Mesothelial cell of epicardium (in vitro differentiated cells): ENCODE measurements at regions not wholly inside any gene's neighbourhood (a gene's known extent, or its start where the extent isn't known, plus 50 kb on each side); places are given as distances from the start of the nearest gene placed in this dataset.
"Not testable (repeated sequence)": the region's sequence is repeated elsewhere in the genome, so short reads cannot be mapped to it uniquely, and the experiment has no call there.

Experiments
- DNase-seq, 2 experiments: peaks; one replicate each; pipeline ENCODE4 v3.0.0; 2021; ENCODE audit warnings: low spot score in 2 of 2; ENCODE audit not compliant: unreplicated experiment in 2 of 2
- H3K27ac Mint-ChIP-seq: 2 replicates; pipeline ENCODE4 v1.8.0; 2021; ENCODE audit warnings: mixed read lengths
- H3K27me3 Mint-ChIP-seq: 2 replicates; pipeline ENCODE4 v1.8.0; 2021; ENCODE audit warnings: low read depth, mixed read lengths
- H3K36me3 Mint-ChIP-seq: 2 replicates; pipeline ENCODE4 v1.8.0; 2021; ENCODE audit warnings: mixed read lengths
- H3K4me1 Mint-ChIP-seq: 2 replicates; pipeline ENCODE4 v1.8.0; 2021; ENCODE audit warnings: mixed read lengths
- H3K4me3 Mint-ChIP-seq: 2 replicates; pipeline ENCODE4 v1.8.0; 2021; ENCODE audit warnings: mild to moderate bottlenecking, moderate library complexity, mixed read lengths
- H3K9me3 Mint-ChIP-seq: 2 replicates; pipeline ENCODE4 v1.8.0; 2021; ENCODE audit warnings: mixed read lengths
- TF ChIP-seq, protein P1 (sequence below): fragments of 200-600 bp; sonication (generic); IDR thresholded peaks from one replicate; pipeline ENCODE4 v1.5.0; 2021; ENCODE audit warnings: antibody characterized with exemption; ENCODE audit not compliant: unreplicated experiment

DNA sequence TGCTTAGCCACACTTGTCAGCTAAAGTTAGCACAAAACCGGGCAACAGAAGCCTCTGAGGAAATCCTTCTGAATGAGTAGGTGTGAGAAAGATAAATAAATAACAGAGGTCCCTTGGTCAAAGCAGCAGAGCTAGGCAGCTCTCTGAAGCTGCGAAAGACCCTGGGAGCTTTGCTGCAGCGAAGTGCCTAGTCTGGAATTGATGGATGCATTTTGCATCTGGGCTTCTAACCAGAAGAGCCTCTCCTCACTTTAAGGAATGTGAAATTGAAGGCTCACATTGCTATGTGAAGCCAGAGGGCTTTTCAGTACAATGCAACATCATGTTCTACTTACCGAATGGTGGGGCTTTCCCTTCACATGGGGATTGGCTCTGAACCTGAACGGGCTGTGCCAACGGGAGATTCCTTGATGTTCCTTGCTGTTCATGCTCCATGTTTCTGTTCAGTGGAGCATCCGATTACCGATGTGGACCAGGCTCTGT is 274.6 kb downstream of the HS3ST3B1 start:
- Mint-ChIP-seq H3K36me3 (no peaks in the 10 kb centered on the region), H3K4me1 (peaks cover 12% of the 10 kb centered on the region), H3K9me3 (no peaks in the 10 kb centered on the region), H3K4me3 (peak overlapping the region; percentile 3), H3K27ac (peak overlapping the region; percentile 81), H3K27me3 (peaks cover 2% of the 10 kb centered on the region)
- TF ChIP-seq, protein P1, sequence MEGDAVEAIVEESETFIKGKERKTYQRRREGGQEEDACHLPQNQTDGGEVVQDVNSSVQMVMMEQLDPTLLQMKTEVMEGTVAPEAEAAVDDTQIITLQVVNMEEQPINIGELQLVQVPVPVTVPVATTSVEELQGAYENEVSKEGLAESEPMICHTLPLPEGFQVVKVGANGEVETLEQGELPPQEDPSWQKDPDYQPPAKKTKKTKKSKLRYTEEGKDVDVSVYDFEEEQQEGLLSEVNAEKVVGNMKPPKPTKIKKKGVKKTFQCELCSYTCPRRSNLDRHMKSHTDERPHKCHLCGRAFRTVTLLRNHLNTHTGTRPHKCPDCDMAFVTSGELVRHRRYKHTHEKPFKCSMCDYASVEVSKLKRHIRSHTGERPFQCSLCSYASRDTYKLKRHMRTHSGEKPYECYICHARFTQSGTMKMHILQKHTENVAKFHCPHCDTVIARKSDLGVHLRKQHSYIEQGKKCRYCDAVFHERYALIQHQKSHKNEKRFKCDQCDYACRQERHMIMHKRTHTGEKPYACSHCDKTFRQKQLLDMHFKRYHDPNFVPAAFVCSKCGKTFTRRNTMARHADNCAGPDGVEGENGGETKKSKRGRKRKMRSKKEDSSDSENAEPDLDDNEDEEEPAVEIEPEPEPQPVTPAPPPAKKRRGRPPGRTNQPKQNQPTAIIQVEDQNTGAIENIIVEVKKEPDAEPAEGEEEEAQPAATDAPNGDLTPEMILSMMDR, result no peak
- DNase-seq, result peak in 1 of 2 experiments; percentile 42

DNA sequence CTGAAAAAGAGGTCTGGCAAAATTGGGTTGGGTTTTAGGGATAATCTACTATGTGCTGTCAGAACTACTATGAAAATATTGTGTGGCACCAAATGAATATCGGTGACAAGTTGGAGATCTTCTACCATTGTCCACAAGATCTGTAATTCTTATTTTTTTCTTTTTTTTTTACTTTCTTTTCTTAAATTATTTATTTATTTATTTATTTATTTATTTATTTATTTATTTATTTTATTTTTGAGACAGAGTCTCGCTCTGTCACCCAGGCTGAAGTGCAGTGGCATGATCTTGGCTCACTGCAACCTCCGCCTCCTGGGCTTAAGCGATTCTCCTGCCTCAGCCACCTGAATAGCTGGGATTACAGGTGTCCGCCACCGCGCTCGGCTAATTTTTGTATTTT is 259.4 kb downstream of the HS3ST3B1 start:
- H3K36me3 Mint-ChIP-seq, H3K4me3 Mint-ChIP-seq, H3K9me3 Mint-ChIP-seq, H3K27me3 Mint-ChIP-seq, H3K27ac Mint-ChIP-seq, H3K4me1 Mint-ChIP-seq, DNase-seq: not testable (repeated sequence)

DNA sequence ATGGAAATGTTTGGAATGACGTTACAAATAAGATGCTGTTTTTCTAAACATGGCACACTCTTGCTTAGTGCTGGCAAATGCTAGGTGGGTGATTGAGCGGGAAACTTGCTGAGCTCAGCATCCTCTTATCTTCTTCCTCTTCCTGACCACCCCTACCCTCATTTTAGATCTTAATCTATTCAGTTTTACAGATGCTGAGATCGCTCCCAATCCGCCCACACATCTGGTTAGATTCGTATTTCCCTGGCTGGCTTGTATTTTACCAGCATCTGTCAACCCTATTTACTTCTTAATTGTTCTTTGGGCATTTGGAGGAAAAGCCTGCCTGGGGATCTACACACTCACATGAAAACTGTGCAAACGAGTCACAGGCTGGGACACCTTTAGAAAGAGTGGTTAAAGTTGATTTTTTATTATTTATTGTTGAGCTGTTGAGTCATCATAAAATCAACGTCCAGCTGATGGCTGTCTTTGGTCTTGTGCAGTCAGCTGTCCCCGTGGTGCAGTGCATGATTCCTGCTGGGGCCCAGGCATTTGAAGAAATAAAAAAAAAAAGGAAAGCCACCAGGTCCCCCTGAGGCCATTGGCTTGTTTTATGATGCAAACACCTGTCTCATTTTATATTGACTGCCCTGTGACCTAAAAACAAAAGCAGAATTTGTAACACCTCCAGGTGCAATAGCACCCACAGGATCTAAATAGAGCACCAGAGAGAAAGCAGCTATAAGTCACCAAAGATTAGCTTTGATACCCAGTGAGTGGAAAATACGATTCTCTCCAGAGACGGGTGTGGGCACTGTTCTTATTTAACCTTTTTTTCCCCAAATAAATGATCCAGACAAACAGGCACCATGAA is 258.6 kb downstream of the HS3ST3B1 start:
- H3K9me3 Mint-ChIP-seq, result no peaks in the 10 kb centered on the region
- DNase-seq, result no peak
- H3K27ac Mint-ChIP-seq, result no peak overlapping the region
- no peaks in the 10 kb centered on the region for H3K4me1 Mint-ChIP-seq
- H3K36me3 Mint-ChIP-seq, result no peaks in the 10 kb centered on the region
- H3K27me3 Mint-ChIP-seq, result peaks cover 3% of the 10 kb centered on the region
- TF ChIP-seq, protein P1, result no peak
- H3K4me3 Mint-ChIP-seq, result no peak overlapping the region

DNA sequence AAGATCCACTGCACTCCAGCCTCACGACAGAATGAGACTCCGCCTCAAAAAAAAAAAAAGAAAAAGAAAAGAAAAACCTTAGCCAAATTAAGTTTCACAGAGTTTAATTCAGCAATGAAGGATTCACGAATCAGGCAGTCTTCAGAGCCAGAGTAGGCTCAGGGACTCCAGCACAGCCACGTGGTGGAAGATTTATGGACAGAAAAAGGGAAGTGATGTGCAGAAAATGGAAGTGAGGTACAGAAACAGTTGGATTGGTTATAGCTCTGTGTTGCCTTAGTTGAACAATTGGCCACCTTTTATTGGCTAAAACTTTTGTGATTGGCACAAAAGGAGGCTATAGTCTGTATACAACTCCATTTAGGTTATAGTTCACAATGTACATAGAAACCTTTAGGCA is 256.6 kb downstream of the HS3ST3B1 start:
- no peaks in the 10 kb centered on the region for H3K9me3 Mint-ChIP-seq
- no peaks in the 10 kb centered on the region for H3K4me1 Mint-ChIP-seq
- H3K36me3 Mint-ChIP-seq, result no peaks in the 10 kb centered on the region
- H3K4me3 Mint-ChIP-seq, result no peak overlapping the region
- TF ChIP-seq, protein P1, result no peak
- no peak for DNase-seq
- no peak overlapping the region for H3K27ac Mint-ChIP-seq
- peaks cover 3% of the 10 kb centered on the region for H3K27me3 Mint-ChIP-seq

DNA sequence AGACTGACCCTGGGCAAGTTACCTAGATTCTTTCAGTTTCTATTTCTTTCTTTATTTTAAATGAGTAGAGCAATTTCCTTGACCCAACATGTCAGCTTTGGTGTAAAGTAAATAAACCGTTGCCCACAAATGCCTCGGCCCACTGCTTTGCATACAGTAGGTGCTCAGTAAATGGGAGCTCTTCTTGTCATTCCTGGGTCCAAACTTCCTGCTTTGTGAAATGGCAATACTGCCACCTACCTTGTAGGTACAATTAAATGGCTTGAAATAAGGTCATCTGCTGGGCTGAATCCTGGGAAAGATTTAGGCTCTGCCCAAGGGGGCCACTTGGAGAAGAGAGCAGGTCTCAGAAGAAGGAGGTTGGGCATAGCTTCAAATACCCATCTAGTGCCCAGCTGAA is 253.0 kb downstream of the HS3ST3B1 start:
- no peak for DNase-seq
- Mint-ChIP-seq H3K4me3 (no peak overlapping the region), H3K36me3 (no peaks in the 10 kb centered on the region), H3K4me1 (no peaks in the 10 kb centered on the region), H3K27ac (no peak overlapping the region), H3K9me3 (no peaks in the 10 kb centered on the region), H3K27me3 (peaks cover 5% of the 10 kb centered on the region)
- TF ChIP-seq, protein P1, result no peak

DNA sequence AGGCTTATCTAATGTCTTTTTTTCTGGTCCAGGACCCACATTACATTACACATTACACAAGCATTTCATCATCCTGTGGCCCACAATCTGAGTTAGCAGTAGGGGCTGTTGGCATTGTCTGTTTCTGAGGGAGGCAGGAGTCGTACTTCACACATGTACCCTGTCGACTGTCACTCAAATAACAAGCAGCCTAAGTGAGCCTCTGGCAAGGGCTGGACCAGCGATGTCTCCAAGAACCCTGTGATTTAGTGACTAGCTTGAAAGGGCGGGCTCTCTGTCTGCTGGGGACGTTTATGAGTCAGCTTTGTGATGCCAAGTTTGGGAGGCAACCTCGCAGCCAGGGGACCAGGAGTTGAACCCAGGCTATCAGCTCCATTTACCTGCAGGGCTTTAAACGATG is 251.4 kb downstream of the HS3ST3B1 start:
- no peak overlapping the region for H3K4me3 Mint-ChIP-seq
- no peaks in the 10 kb centered on the region for H3K4me1 Mint-ChIP-seq
- no peaks in the 10 kb centered on the region for H3K9me3 Mint-ChIP-seq
- DNase-seq, result no peak
- TF ChIP-seq, protein P1, result no peak
- H3K27me3 Mint-ChIP-seq, result peaks cover 7% of the 10 kb centered on the region
- H3K27ac Mint-ChIP-seq, result no peak overlapping the region
- H3K36me3 Mint-ChIP-seq, result no peaks in the 10 kb centered on the region
